Endothelial cell of umbilical vein (primary cell): ENCODE measurements at regions not wholly inside any gene's neighbourhood (a gene's known extent, or its start where the extent isn't known, plus 50 kb on each side); places are given as distances from the start of the nearest gene placed in this dataset.

Experiments
- BruUV-seq: library from RNA; stranded (reverse); fragments of 400-500 nt; replicated peaks from 2 replicates; lab custom pipeline; 2021; lab: Mats Ljungman, UMichigan
- CTCF ChIA-PET: fragments of 300-600, 350-600 bp; sonication (Branson Sonifier 250); formaldehyde crosslinking; loops from one replicate; lab custom pipeline; 2021; ENCODE audit warnings: antibody characterized with exemption, inconsistent platforms; lab: Charles Lee
- POLR2A ChIA-PET: fragments of 300-600, 350-600 bp; sonication (Branson Sonifier 250); formaldehyde crosslinking; loops from one replicate; lab custom pipeline; 2021; ENCODE audit warnings: antibody characterized with exemption, inconsistent platforms; lab: Charles Lee
- DNase-seq: peaks from one replicate; pipeline ENCODE4 v3.0.0-alpha.2; 2011; ENCODE audit warnings: low read depth, low spot score
- FAIRE-seq: peaks from 2 replicates; lab custom pipeline; 2011; peaks lifted over from hg19 to GRCh38; lab: Jason Lieb, UNC
- H2AFZ ChIP-seq: 2 replicates; pipeline ENCODE4 v1.6.0; 2012; ENCODE audit warnings: low read depth, low read length, control low read depth, inconsistent platforms
- H3K27ac ChIP-seq: 2 replicates; pipeline ENCODE4 v1.5.1; 2011; ENCODE audit warnings: low read depth, mild to moderate bottlenecking, control low read depth, low read length, moderate library complexity; ENCODE audit not compliant: insufficient read depth
- H3K27me3 ChIP-seq, 2 experiments: 2 replicates each; pipeline versions ENCODE4 v1.6.0 to v1.6.1; 2011; ENCODE audit warnings: low read length in 2 of 2, mixed read lengths in 1 of 2; ENCODE audit not compliant: control insufficient read depth in 2 of 2, insufficient read depth in 2 of 2
- H3K36me3 ChIP-seq, 2 experiments: 2 replicates in 1 of 2; 3 replicates in 1 of 2; pipeline ENCODE4 v1.5.1; 2011; ENCODE audit warnings: low read length in 2 of 2, mild to moderate bottlenecking in 1 of 2, moderate library complexity in 1 of 2; ENCODE audit not compliant: control insufficient read depth in 2 of 2, insufficient read depth in 2 of 2; ENCODE audit errors: extremely low read depth in 1 of 2
- H3K4me1 ChIP-seq: 3 replicates; pipeline ENCODE4 v1.5.1; 2011; ENCODE audit warnings: mild to moderate bottlenecking, low read length; ENCODE audit not compliant: control insufficient read depth, insufficient read depth; ENCODE audit errors: extremely low read depth
- H3K4me2 ChIP-seq: 2 replicates; pipeline ENCODE4 v1.6.1; 2011; ENCODE audit warnings: low read length, control low read depth, mixed read lengths; ENCODE audit not compliant: insufficient read depth
- H3K4me3 ChIP-seq, 3 experiments: fragments of 200-600 bp in 1 of 3; sonication (generic), shearing (Covaris generic) in 1 of 3; replicated peaks in 1 of 3; 2 replicates each; pipeline ENCODE4 v1.5.1; 2011 to 2016; ENCODE audit warnings: control low read depth in 3 of 3, low read length in 3 of 3, mild to moderate bottlenecking in 2 of 3, inconsistent platforms in 1 of 3, low read depth in 1 of 3, moderate library complexity in 1 of 3; ENCODE audit not compliant: insufficient read depth in 1 of 3
- H3K79me2 ChIP-seq: 2 replicates; pipeline ENCODE4 v1.6.0; 2012; ENCODE audit warnings: low read length, inconsistent platforms; ENCODE audit not compliant: control insufficient read depth, insufficient read depth
- H3K9ac ChIP-seq: replicated peaks from 2 replicates; pipeline ENCODE3; 2011; ENCODE audit warnings: low read length, control low read depth; ENCODE audit not compliant: insufficient read depth; ENCODE audit errors: extremely low read depth
- H3K9me1 ChIP-seq: replicated peaks from 3 replicates; pipeline ENCODE4 v1.6.0; 2011; ENCODE audit warnings: mild to moderate bottlenecking, low read length; ENCODE audit not compliant: control insufficient read depth, insufficient read depth; ENCODE audit errors: extremely low read depth
- H3K9me3 ChIP-seq: replicated peaks from 2 replicates; pipeline ENCODE4 v1.5.1; 2012; ENCODE audit warnings: low read length, inconsistent platforms; ENCODE audit not compliant: control insufficient read depth, insufficient read depth
- H4K20me1 ChIP-seq: replicated peaks from 2 replicates; pipeline ENCODE3; 2011; ENCODE audit warnings: mild to moderate bottlenecking, low read length; ENCODE audit not compliant: control insufficient read depth, insufficient read depth; ENCODE audit errors: extremely low read depth
- FOS ChIP-seq: IDR thresholded peaks from 2 replicates; pipeline ENCODE4 v1.6.1; 2011; ENCODE audit warnings: mild to moderate bottlenecking, low read length, moderate library complexity, borderline replicate concordance; ENCODE audit not compliant: insufficient read depth
- JUN ChIP-seq: IDR thresholded peaks from 2 replicates; pipeline ENCODE4 v1.6.1; 2011; ENCODE audit warnings: borderline replicate concordance, low read depth; ENCODE audit not compliant: insufficient read length, insufficient read depth
- MYC ChIP-seq: IDR thresholded peaks from one replicate; pipeline ENCODE4 v1.6.1; 2011; ENCODE audit warnings: mild to moderate bottlenecking, low read depth, low read length
- POLR2A ChIP-seq: IDR thresholded peaks from 2 replicates; pipeline ENCODE4 v1.6.1; 2012; ENCODE audit warnings: low read depth, mild to moderate bottlenecking, control low read depth, low read length
- POLR2AphosphoS5 ChIP-seq: IDR thresholded peaks from 2 replicates; pipeline ENCODE4 v1.6.1; 2012; ENCODE audit warnings: low read depth, mild to moderate bottlenecking, control low read depth, low read length, moderate library complexity; ENCODE audit not compliant: insufficient read depth
- dilution Hi-C: fragments of 300-500 bp; cut with MboI; formaldehyde crosslinking; loops from one replicate; pipeline ENCODE4 v1.15.0; 2019; ENCODE audit warnings: low sequenced_read_pairs; ENCODE audit not compliant: extremely low pct_ligation_motif_present
- intact Hi-C: fragments of 100-400 bp; cut with micrococcal nuclease; formaldehyde crosslinking; loops from one replicate; pipeline ENCODE4 v1.10.0; 2022
- TF ChIP-seq, protein P1 (sequence below): IDR thresholded peaks from 2 replicates; pipeline ENCODE4 v1.6.1; 2011; ENCODE audit not compliant: insufficient read depth, insufficient read length
- TF ChIP-seq, protein P2 (sequence below), 2 donors: IDR thresholded peaks; 1 replicate in 1 of 2; 2 replicates in 1 of 2; pipeline ENCODE4 v1.5.1; 2011; ENCODE audit warnings: low read length in 2 of 2, mild to moderate bottlenecking in 2 of 2, moderate library complexity in 2 of 2, control low read depth in 1 of 2, inconsistent platforms in 1 of 2, low read depth in 1 of 2; ENCODE audit not compliant: insufficient read depth in 1 of 2; ENCODE audit errors: extremely low read depth in 1 of 2

- DNase-seq (no peak), FAIRE-seq (no peak)
- H2AFZ ChIP-seq: no peak overlapping the region
- TF ChIP-seq FOS (no peak), POLR2A (no peak), JUN (no peak), POLR2AphosphoS5 (no peak), MYC (no peak)
- TF ChIP-seq, protein P1, sequence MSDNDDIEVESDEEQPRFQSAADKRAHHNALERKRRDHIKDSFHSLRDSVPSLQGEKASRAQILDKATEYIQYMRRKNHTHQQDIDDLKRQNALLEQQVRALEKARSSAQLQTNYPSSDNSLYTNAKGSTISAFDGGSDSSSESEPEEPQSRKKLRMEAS: no peak
- TF ChIP-seq, protein P2, sequence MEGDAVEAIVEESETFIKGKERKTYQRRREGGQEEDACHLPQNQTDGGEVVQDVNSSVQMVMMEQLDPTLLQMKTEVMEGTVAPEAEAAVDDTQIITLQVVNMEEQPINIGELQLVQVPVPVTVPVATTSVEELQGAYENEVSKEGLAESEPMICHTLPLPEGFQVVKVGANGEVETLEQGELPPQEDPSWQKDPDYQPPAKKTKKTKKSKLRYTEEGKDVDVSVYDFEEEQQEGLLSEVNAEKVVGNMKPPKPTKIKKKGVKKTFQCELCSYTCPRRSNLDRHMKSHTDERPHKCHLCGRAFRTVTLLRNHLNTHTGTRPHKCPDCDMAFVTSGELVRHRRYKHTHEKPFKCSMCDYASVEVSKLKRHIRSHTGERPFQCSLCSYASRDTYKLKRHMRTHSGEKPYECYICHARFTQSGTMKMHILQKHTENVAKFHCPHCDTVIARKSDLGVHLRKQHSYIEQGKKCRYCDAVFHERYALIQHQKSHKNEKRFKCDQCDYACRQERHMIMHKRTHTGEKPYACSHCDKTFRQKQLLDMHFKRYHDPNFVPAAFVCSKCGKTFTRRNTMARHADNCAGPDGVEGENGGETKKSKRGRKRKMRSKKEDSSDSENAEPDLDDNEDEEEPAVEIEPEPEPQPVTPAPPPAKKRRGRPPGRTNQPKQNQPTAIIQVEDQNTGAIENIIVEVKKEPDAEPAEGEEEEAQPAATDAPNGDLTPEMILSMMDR (IDR thresholded peaks at IDR 0.05; ENCODE audit: extremely low read depth in 1 of 2, insufficient read depth in 1 of 2, low read depth in 1 of 2, low read length in 2 of 2): no peak
- no peak overlapping the region for H3K27ac ChIP-seq
- no peaks in the 10 kb centered on the region for H3K9me1 ChIP-seq
- ChIA-PET POLR2A (interaction anchor here (0.6 kb wide), 1 partner anchor 581 kb away, joined by 4 read pairs; no protein-coding TSS in a partner anchor), CTCF (interaction anchor here (0.7 kb wide), 1 partner anchor 9 kb away, joined by 3 read pairs; no protein-coding TSS in a partner anchor)
- no peaks in the 10 kb centered on the region for H3K79me2 ChIP-seq
- H3K27me3 ChIP-seq: no peaks in the 10 kb centered on the region
- no peaks in the 10 kb centered on the region for H4K20me1 ChIP-seq
- H3K9me3 ChIP-seq: no peaks in the 10 kb centered on the region
- no TSS peak for BruUV-seq
- intact Hi-C loops: no loop called here
- H3K4me2 ChIP-seq: no peak overlapping the region
- H3K4me1 ChIP-seq: peaks cover 14% of the 10 kb centered on the region
- dilution Hi-C loops: no loop called here
- no peaks in the 10 kb centered on the region for H3K36me3 ChIP-seq
- no peak overlapping the region for H3K4me3 ChIP-seq
- no peak overlapping the region for H3K9ac ChIP-seq
These were observed 110.4 kb downstream of the TNFSF18 start for GRCh38 chr1:172940174-172940855.
